Stimulated activated CD4-positive, alpha-beta T cell treated with anti-CD3 and anti-CD28 coated beads, Interleukin-15, amount 100 ng/mL, for 24 hours (primary cell): ENCODE measurements at regions not wholly inside any gene's neighbourhood (a gene's known extent, or its start where the extent isn't known, plus 50 kb on each side); places are given as distances from the start of the nearest gene placed in this dataset.
"Not testable (repeated sequence)": the region's sequence is repeated elsewhere in the genome, so short reads cannot be mapped to it uniquely, and the experiment has no call there.

Experiments used
- DNase-seq: peaks from one replicate; pipeline ENCODE4 v3.0.0-alpha.2; 2020

- no peak for DNase-seq
These were observed 86.0 kb upstream of the KCTD7 start for GRCh38 chr7:66542528-66543269.

GRCh38 chr7:66549466-66549865 lies 79.2 kb upstream of the KCTD7 start:
- no peak for DNase-seq

GRCh38 chr7:66553001-66553400 lies 75.7 kb upstream of the KCTD7 start:
- no peak for DNase-seq

DNA sequence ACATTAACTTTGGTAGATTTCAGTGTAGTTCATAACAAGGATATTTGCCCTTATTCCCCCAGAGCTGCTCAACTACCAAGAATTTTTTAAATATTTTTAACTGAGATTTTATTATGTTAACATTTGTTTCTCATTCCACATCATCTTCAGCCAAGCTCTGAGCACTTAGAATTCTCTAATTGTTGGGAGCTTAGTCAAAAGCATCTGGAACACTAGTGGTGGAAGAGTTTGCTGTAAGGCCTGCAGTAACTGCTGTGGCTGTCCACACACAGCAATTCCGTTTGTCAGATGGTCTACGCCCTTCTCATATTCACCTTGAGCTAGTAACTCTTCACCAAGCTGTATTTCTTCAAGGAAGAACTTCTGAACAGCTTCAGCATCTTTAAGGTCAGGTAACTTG lies 75.0 kb upstream of the KCTD7 start:
- not testable (repeated sequence) for DNase-seq

DNA sequence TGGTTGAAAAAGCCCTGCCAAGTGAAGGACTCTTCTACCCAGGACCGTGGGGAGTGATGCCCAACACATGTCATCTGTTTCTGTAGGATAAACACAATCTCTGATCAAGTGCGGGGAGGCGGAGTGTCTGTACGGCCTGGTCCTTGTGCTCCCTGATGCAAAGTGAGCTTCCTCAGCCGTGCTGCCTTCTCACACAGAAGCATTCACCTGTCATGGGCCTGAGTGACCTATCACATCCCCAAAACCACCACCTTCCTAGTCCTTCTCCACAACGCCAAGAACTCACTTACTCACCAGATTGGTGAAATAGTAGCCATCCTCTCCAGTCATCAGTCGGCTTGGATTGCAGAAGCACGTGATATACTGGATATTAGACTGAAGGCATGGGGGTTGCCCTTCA lies 74.4 kb upstream of the KCTD7 start:
- not testable (repeated sequence) for DNase-seq

- not testable (repeated sequence) for DNase-seq
These were observed 73.7 kb upstream of the KCTD7 start for GRCh38 chr7:66554842-66555430.

DNA sequence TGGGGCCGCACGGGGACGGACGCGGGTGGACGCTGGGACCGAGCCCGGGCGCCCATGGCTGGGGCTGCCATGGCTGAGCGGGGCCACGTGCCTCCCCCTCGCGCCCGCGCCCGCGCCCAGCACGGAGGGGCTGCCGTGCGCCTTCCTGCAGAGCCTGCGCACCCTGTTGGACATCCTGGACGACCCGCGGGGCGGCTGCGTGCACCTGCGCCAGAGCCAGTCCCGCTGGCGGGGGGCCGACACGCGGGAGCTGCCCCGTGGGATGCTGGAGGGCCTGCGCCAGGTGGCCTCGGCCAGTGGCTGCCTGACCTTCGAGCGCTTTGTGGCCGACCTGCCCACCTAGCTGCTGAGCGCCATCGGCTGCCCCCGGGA lies 72.5 kb upstream of the KCTD7 start:
- DNase-seq: no peak

DNA sequence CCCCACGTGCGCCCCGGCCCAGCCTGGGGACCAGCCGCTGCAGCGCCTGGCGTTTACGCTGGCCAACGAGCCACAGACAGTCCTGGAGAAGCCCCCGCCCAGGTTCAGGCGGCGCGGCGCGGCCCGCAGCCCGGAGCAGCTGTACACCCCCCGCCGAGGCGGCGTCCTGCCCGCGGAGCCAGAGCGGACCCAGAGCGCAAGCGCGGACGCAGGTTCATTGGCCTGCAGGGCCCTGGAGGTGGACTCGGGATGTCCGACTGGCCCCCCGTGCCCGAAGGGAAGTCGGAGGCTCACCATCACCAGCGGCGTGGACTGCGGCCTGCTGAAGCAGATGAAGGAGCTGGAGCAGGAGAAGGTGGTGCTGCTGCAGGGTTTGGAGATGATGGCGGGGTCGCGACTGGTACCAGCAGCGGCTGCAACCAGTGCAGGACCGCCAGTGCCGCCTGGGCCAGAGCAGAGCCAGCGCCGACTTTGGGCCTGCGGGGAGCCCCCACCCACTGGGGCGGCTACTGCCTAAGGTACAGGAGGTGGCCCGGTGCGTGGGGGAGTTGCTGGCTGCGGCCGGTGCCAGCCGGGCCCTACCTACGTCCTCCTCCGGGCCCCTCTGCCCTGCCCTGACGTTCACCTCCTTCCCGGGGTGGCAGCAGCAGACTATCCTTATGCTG lies 72.0 kb upstream of the KCTD7 start:
- DNase-seq: no peak

DNA sequence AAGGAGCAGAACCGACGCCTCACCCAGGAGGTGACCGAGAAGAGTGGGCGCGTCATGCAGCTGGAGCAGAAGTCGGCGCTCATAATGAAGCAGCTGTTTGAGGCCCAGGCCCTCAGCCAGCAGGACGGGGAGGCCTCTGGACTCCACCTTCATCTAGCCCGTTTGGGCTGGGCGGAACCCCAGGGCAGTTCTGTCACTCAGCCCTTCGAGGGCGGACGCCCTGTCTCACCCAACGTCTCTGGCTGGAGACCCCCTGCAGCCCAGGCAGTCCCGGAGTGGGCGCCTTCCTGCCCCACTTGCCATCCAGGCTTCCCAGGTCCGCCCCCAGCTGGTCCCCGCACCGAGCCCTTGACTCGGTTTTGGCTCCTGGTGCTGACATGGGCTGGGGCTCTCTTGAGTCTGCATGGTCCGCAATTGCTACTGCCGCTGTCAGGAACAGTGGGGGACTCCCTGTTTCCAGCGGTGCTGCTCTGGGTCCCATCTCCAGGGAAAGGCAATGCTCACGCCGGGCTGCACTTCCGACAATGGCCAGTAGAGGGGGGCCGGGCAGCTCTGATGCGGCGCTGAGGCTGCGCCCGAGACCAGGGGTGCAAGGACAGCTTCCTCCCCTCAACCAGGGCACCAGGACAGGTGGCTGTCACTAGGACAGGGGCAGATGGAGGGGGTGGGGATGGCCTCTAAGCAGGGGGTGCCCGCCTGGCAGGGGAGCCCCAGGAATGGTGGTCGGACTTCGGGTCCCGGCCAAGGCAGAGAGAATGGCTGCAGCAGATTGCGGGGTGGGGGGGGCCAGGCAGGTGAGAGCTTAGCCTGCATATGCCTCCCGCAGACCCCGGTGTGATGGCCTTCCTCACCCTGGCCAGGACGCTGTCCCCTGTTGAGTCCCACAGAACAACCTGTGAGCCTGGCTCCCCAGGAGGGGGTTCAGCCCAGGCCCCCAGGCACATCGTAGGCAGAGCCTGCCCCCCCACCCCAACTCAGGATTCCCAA lies 71.2 kb upstream of the KCTD7 start:
- DNase-seq: peak; percentile 80

GRCh38 chr7:66558201-66558641 lies 70.5 kb upstream of the KCTD7 start:
- DNase-seq: no peak

DNA sequence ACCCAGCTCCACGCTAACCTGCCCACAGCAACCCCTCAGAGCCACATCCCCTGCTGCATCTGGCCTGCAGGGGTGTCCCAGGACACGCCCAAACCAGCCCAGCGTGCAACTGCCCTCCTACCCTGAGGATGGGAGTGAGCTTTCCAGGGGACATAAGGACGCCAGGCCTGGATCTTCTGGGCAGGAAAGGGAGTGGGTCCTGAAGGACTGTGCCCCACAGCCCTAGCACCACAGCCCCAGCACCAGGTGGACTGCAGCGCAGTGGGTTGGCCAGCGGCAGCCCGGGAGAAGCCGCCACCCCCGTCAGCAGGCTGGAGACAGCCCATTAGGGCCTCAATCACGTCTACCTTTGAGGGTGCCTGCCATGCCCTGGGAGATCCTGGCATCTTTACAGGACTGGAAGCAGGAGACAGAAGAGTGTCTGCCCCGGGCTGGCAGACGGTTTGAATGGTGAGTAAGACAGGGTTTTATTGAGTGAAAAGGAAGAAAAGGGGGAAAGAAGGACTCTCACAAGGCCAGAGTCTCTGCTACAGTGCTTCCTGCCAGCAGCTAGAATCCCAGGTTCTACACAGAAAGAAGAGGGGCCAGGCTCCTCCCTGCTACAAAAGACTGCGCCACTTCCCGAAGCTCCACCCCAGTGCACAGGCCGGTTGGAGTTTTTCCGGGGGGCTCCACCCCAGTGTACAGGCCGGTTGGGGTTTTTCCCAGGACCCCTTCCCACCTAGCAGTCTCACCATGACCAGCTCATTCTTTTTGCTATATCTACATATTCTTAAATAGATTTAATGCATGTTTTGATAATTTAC lies 69.8 kb upstream of the KCTD7 start:
- DNase-seq: no peak

- DNase-seq: no peak
These were observed 64.6 kb upstream of the KCTD7 start for GRCh38 chr7:66564045-66564444.

DNA sequence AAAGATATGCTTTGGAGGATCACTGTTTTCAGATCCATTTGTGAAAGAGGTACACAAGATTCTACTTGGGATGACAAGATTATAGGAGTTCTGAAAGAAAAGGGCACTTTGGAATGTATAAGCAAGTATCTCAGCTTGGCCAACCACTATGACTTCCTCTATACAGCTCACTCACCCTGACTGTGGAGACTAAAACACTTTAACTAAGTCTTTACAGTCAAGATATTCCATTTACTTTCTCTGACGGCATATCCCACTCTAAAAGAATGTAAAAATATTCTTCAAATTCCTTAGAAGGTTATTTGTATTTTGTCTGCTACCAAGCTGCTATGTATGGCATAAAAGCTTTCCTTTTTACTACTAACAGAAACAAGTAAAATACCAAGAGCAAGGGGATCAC lies 58.5 kb upstream of the KCTD7 start:
- DNase-seq: not testable (repeated sequence)

DNA sequence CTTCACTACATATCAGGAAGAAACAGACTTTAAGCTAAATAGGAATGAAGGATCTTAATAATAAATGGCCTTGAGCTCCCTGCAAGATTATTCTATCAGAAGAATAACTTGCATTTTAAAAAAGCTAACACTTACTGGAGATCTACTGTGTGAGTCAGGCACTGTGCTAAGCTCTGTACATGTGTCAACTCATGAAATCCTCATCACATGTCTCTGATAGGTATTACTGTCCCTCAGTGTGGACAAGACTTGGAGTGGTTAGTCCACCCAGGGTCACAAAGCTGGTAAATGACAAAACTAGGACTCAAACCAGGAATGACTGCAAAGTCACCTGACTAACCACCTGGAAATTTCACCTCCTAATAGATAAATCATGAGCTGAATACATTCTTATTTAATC lies 57.1 kb upstream of the KCTD7 start:
- DNase-seq: no peak

GRCh38 chr7:66573782-66574495 lies 54.7 kb upstream of the KCTD7 start:
- DNase-seq: not testable (repeated sequence)

- DNase-seq: not testable (repeated sequence)
These were observed 53.9 kb upstream of the KCTD7 start for GRCh38 chr7:66574768-66575167.

- DNase-seq: no peak
These were observed 53.3 kb upstream of the KCTD7 start for GRCh38 chr7:66575398-66575797.

GRCh38 chr7:66576646-66577045 lies 52.0 kb upstream of the KCTD7 start:
- DNase-seq: no peak
